NCI-H2227 (cell line): ENCODE measurements at regions not wholly inside any gene's neighbourhood (a gene's known extent, or its start where the extent isn't known, plus 50 kb on each side); places are given as distances from the start of the nearest gene placed in this dataset.

Source experiments
- DNase-seq: peaks from one replicate; lab custom pipeline; 2025; ENCODE audit not compliant: unreplicated experiment; lab: John Stamatoyannopoulos, UW

GRCh38 chr12:98053202-98053601, 462.2 kb upstream of the TMPO start:
- DNase-seq, result no peak

DNA sequence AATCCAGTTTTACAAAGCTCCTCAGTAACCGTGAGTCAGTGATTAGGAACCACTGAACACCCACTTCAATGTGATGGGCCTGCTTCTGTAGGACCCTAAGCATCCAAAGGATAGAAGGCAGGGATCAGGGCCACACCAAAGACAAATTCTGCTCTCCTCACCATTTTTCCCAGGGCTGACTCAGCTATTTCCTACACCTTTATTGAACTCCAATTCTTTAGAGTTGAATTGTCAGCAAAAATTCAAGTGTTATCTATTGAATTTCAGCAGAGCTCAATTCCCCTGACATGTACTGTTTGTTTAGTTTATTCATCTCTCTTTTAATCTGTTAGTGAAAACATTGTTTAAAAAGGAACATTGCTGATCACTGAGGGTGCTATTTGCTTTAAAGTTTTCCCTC, 457.7 kb upstream of the TMPO start:
- no peak for DNase-seq

- DNase-seq, result no peak
Measured at GRCh38 chr12:98058213-98058612, 457.2 kb upstream of the TMPO start.

DNA sequence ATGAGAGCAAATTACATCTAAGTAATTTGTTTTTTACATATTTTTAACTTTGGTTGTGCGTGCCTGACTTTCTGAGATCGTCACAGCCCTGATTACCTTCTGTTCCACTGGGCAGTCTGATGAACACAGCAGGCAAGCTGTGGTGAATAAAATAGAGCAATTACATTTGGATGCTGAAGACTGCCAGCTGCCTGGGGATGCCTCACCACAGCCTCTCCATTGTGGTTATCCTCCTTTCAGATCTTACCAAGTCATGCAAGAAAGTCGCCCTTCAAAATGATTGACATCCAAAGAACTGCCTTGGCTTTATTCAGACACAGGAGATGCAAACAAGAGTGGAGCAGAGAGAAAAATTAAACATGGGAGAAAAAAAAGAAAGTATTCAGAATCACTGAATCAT, 456.6 kb upstream of the TMPO start:
- DNase-seq, result peak; percentile 5

DNA sequence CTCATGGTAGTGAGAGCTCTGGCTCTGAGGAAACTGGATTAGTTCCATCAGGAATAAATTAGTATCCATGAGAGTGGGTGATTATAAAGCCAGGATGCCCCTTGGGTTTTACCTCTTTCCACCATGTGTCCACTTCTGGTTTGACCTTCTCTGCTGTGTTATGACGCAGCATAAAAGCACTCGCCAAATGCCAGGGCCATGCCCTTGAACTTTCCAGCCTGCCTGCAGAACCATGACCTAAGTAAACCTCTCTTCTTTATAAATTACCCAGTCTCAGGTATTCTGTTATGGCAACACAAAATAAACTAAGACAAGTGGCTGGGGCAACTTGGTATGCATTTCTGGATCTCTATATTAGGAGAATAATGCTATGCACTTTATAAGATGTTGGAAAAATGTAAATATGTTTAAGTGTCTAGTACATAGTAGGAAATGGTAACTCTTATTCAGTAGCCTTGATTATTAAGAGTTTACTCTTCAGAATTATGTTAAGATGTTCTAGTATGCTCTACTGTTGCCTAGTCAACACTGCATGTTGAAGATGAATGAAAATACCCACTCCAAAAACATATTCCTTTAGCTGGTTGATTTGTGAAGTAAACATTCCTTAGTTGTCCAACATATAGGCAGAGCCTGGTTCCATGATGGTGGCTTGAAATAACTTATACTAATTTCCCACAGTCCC, 455.6 kb upstream of the TMPO start:
- no peak for DNase-seq

- no peak for DNase-seq
Measured at GRCh38 chr12:98060411-98060810, 455.0 kb upstream of the TMPO start.

DNA sequence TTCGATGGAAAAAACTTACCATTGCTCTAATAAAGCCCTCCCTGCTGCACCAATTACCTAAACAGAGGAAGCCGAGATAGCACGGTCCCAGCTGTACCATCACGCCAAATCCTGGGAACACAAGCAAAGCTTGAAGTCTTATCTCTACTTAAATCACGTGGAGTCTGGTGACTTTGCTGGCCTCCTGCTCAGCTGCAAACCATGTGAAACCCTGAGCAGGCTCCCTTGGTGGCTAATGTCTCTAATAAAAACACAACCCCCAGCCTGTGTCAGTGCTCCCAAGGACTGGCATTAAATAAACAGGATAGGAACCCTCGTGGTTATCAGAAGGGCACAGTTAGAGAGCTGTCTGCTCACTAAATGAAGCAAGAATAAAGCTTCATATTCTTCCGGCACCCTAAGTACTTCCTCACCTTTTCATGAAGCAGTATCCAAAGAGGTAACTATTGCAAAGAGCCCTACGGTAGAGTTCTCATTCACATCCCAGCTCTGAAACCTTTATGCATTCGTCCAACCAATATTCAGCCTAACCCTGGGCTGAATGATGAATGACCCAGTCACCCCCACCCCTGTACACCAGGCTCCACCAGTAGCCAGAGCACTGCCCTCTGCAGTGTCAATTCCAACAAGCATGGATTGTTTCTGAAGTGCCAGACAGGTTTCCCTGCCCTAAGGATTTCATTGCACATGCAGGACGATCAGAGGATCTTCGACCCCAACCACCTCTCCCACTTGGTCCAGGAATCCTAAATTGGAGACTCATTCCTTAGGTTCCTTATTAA, 452.7 kb upstream of the TMPO start:
- DNase-seq, result no peak

DNA sequence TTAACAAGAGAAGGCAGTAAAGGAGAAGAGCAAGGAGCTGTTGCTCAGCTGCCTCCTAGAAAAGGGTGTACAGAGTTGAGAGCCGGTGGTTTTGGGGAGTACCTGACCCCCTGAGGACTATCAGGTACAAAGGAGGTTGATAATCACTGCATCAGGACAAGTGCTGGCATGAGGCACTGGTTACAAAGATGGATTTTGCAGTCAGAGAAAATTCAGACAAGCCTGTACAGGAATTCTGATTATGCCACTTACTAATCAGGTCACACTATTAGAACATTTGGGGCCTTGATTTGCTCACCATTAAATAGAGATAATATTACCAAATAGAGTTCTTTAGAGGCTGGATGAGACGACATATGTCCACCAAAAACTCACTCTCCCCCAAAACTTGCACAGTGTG, 450.9 kb upstream of the TMPO start:
- DNase-seq, result no peak

GRCh38 chr12:98067795-98068194, 447.6 kb upstream of the TMPO start:
- no peak for DNase-seq

DNA sequence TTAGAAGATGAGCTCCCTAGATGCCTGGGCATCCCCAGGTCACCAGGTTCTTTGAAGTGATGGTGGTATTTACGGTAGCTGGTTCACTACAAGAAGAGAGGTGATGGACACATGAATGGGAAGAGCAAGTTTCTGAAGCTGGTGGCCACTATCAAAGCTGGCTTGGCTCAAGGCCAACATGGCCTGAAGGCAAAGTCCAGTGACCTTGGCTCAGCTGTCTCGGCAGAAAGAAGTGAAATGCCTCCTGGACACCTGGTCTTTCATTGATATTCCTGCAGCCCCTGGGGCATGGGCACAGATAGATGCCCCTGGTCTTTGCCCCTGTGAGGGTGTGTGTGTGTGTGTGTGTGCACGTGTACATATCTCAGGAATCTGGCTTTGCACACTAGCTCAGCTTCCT, 441.8 kb upstream of the TMPO start:
- no peak for DNase-seq

DNA sequence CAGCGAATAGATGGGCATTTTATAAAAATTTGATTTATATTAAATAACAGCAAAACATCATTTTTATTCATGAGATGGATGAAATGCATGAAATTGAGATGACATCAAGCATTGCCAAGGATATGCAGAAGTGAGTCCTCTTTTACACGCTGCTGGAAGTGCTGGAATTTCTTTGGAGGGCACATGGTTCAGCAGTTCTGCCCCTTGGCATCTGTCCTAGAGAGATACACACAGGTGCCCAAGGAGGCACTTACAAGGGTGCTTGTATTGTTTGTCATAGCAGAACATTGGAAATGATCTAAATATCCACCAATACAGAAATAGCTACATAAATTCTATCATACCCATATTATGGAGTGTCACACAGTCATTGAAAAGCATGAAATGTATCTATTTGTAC, 441.1 kb upstream of the TMPO start:
- DNase-seq, result no peak

DNA sequence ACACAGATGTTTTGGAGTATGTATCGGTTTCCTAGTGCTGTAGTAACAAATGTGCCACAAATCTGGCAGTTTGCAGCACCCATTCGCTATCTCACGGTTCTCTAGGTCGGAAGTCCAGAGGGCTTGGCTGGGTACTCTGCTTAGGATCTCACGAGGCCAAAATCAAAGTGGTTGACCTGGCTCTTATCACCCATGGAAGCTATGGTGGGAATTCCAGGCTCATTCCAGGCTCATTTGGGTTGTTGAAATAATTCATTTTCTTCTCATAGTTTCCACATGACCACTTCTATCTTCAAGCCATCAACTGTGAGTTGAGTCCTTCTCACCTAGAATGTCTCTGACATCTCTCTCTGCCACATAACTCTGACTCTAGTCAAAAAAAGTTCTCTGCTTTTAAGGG, 431.0 kb upstream of the TMPO start:
- no peak for DNase-seq

DNA sequence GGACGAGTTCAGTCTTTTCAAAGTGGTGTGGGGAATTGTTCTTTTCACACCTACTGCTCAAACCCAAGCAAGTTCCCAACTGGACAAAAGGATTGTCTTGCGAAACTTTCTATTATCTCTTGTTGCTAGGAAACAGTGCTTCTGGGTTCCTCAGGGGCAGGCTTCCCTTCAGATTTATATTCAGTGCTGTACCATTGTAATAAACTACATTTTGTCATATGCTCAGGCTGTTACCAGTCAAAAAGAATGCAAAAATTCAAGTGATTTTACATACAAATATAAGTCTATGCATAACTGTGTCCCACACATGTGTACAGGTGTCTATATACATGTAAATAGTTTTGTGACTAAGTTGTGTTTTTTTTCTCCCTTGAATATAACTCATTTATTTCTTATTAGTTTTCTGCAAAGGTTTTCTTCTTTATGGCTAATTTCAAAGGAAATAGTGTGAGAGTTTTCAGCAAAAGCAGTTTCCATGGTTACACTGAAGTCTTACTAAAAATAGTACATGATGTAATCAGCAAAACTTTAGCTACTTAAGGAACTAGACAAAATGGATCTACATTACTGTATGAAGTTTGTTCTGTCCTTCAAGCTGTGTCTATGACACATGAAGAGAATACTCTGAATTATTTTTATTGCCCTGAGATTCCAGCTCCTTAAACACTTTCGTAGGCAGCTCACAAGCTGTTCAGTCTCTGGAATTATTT, 430.2 kb upstream of the TMPO start:
- DNase-seq, result no peak

GRCh38 chr12:98090731-98091130, 424.7 kb upstream of the TMPO start:
- DNase-seq, result peak; percentile 9

GRCh38 chr12:98096436-98096835, 419.0 kb upstream of the TMPO start:
- no peak for DNase-seq

DNA sequence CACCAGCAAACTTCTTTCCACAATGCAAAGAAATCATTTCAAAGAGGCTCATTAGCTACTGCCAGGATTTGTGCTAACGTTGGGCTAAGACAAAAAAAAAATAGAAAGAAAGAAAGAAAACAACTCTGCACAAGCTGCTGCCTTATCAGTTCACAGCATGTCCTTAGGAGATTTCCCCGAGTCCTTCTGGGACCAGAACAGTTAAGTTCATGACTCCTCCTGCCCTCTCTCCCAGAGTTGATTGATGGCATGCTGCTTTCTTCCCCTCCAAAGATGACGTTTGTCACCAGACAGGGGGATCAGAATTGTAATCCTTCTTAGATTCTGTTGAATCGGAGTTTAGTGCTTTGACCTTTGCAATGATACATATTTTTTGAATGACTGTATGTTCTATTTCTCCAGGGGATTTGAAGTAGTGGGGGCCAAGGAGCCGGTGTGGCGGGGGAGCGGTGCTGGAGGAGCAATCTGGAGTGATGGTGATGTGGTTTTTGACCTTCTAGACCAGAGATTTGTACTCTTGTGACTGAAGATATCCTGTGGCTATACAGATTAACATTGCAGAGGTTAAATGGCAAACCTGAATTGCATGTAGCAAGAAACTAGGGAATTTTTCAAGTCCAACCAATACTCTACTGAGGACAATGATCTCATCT, 409.2 kb upstream of the TMPO start:
- no peak for DNase-seq

DNA sequence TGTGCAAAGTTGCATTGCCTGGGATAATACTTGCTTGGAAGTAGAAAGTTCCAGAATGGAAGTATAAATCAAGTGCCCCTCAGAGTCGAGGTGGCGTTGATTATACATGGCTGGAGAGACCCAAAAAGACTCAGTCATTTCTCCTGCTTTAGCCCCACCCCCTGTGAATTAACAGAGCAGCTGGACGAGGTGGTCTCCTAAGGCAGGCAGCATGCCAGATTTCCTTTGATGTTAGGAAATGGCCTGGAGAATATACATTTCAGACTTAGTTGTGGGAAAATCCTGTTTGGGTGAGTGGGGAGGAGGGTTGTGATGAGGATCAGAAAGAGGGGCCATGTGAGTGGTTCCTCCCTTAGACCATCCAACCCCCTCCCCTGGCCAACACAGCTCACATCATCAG, 406.1 kb upstream of the TMPO start:
- DNase-seq, result no peak

GRCh38 chr12:98110536-98110935, 404.9 kb upstream of the TMPO start:
- DNase-seq, result no peak

GRCh38 chr12:98113548-98113947, 401.8 kb upstream of the TMPO start:
- no peak for DNase-seq

DNA sequence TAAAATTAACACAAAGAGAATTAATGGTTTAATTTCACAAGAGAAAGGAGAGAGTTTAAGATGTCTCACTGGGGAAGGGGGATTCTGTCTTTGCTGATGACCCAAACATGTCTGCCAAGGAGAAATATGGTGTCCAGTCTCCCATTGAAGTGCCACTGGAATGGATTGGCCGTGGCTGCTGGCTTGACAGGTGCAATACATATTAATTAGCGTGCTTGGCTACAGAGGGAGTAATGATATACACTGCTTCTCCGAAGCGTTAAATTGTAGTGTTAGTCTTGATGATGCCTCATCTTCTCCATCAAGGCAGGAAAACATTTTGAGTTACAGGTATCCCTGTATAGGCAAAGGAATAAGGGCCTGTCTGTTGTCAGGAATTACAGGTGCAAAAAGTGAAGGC, 393.4 kb upstream of the TMPO start:
- DNase-seq, result no peak

DNA sequence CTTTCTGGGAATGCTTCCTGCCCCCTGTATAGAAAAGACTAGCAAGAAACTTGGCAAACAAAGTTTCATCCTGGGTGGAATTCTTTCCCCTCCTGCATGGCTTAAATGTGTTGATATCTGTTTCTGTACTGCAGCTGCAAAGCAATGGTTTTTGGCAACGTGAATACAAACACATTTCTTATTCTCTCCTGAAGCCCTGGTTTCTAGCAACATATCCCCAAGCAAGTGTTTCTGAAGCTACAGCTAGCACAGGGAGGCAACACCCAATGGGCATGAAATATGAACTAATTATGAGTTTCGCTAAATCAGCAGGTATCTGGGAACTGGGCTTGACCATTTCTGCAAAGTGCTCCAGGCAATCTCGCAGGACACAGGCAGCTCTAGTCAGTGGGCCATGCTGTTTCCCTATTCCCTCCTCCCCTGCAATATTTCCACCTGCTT, 392.3 kb upstream of the TMPO start:
- DNase-seq, result no peak
